HepG2 (cell line): ENCODE measurements at regions not wholly inside any gene's neighbourhood (a gene's known extent, or its start where the extent isn't known, plus 50 kb on each side); places are given as distances from the start of the nearest gene placed in this dataset.
A peak's percentile ranks its signal among the peaks of the same experiment; 100 is the strongest.

Experiments
- ARID5B ChIP-seq: IDR thresholded peaks from 2 replicates; pipeline ENCODE4 v1.4.0; 2020; ENCODE audit warnings: mild to moderate bottlenecking, missing genetic modification reagents
- DNMT3B ChIP-seq: conservative IDR thresholded peaks from 2 replicates; pipeline ENCODE4 v1.6.1; 2016; ENCODE audit warnings: missing biosample characterization, control low read depth
- ETV5 ChIP-seq: IDR thresholded peaks from 2 replicates; pipeline ENCODE4 v1.6.1; 2018; ENCODE audit warnings: missing biosample characterization, missing genetic modification reagents, inconsistent platforms, borderline replicate concordance
- GABPA ChIP-seq, 2 experiments: IDR thresholded peaks; 2 replicates each; pipeline ENCODE4 v1.6.1; 2011 to 2016; ENCODE audit warnings: low read depth in 2 of 2, low read length in 1 of 2, missing biosample characterization in 1 of 2, missing genetic modification characterization in 1 of 2
- GABPB1 ChIP-seq: IDR thresholded peaks from 2 replicates; pipeline ENCODE4 v1.6.1; 2016; ENCODE audit warnings: mild to moderate bottlenecking, missing genetic modification reagents, moderate library complexity, missing compliant biosample characterization
- GMEB1 ChIP-seq: sonication (generic); formaldehyde crosslinking; IDR thresholded peaks from 2 replicates; pipeline ENCODE4 v1.5.1; 2020; ENCODE audit warnings: missing genetic modification reagents, mild to moderate bottlenecking, borderline replicate concordance
- SNAI1 ChIP-seq: sonication (generic); formaldehyde crosslinking; IDR thresholded peaks from 2 replicates; pipeline ENCODE4 v1.5.0; 2020; ENCODE audit warnings: mild to moderate bottlenecking, missing genetic modification reagents, borderline replicate concordance
- SOX6 ChIP-seq, 2 experiments: fragments of 450-650 bp in 1 of 2; sonication (generic) in 1 of 2; formaldehyde crosslinking in 1 of 2; IDR thresholded peaks; 2 replicates each; pipeline versions ENCODE4 v1.4.0 to v1.6.1; 2017 to 2020; ENCODE audit warnings: antibody characterized with exemption in 1 of 2, mild to moderate bottlenecking in 1 of 2, missing genetic modification reagents in 1 of 2
- SP4 ChIP-seq: sonication (generic); formaldehyde crosslinking; IDR thresholded peaks from 2 replicates; pipeline ENCODE4 v1.8.1; 2023; ENCODE audit warnings: mild to moderate bottlenecking, missing genetic modification reagents
- ZNF17 ChIP-seq: sonication (generic); formaldehyde crosslinking; IDR thresholded peaks from 2 replicates; pipeline ENCODE4 v1.5.0; 2020; ENCODE audit warnings: mild to moderate bottlenecking, missing genetic modification reagents
- ZNF670 ChIP-seq: sonication (generic); formaldehyde crosslinking; IDR thresholded peaks from 2 replicates; pipeline ENCODE4 v1.8.0; 2022; ENCODE audit warnings: mild to moderate bottlenecking, missing genetic modification reagents, borderline replicate concordance
- ZSCAN12 ChIP-seq: sonication (generic); formaldehyde crosslinking; IDR thresholded peaks from 2 replicates; pipeline ENCODE4 v1.9.0; 2021; ENCODE audit warnings: mild to moderate bottlenecking, missing genetic modification reagents
- ZUFSP ChIP-seq: sonication (generic); formaldehyde crosslinking; IDR thresholded peaks from 2 replicates; pipeline ENCODE4 v1.9.0; 2021; ENCODE audit warnings: missing genetic modification reagents, mild to moderate bottlenecking, borderline replicate concordance

GRCh38 chr10:4733150-4733842 is 92.7 kb upstream of the AKR1E2 start (continued):
- TF ChIP-seq GMEB1 (CRISPR knock-in tag) = no peak
- no peak for TF ChIP-seq SOX6 (IDR thresholded peaks at IDR 0.05)
- peak; percentile 21; the same call in 1 of the 2 replicates for TF ChIP-seq SOX6 (CRISPR knock-in tag; IDR thresholded peaks at IDR 0.05)
- TF ChIP-seq ZNF670 (CRISPR knock-in tag) = no peak
- no peak for TF ChIP-seq ZSCAN12 (CRISPR knock-in tag)
- TF ChIP-seq ETV5 (CRISPR knock-in tag) = peak; percentile 55; the same call in 1 of the 2 replicates
- TF ChIP-seq SNAI1 (CRISPR knock-in tag) = no peak
- 0 out of 2 replicates have a peak, but pooled peaks have one; percentile 16 for TF ChIP-seq DNMT3B (CRISPR knock-in tag)
- TF ChIP-seq SP4 = no peak
- peak; percentile 52 for TF ChIP-seq ARID5B (CRISPR knock-in tag)
- TF ChIP-seq ZUFSP (CRISPR knock-in tag) = no peak
- TF ChIP-seq GABPB1 (CRISPR knock-in tag) = peak; percentile 36; the same call in 1 of the 2 replicates
- TF ChIP-seq ZNF17 = no peak
- no peak for TF ChIP-seq GABPA (IDR thresholded peaks at IDR 0.05; ENCODE audit: low read depth, low read length)
- TF ChIP-seq GABPA (CRISPR knock-in tag; IDR thresholded peaks at IDR 0.05; ENCODE audit: low read depth) = peak; percentile 47; the same call in 1 of the 2 replicates
